ELF-1 (cell line): ENCODE measurements at regions not wholly inside any gene's neighbourhood (a gene's known extent, or its start where the extent isn't known, plus 50 kb on each side); places are given as distances from the start of the nearest gene placed in this dataset.
A peak's percentile ranks its signal among the peaks of the same experiment; 100 is the strongest.

Source experiments
- DNase-seq: peaks from one replicate; pipeline ENCODE4 v3.0.0-alpha.2; 2016; ENCODE audit warnings: low read depth, low spot score

GRCh38 chr2:188848887-188849435 lies 125.2 kb upstream of the COL3A1 start:
- DNase-seq: no peak

DNA sequence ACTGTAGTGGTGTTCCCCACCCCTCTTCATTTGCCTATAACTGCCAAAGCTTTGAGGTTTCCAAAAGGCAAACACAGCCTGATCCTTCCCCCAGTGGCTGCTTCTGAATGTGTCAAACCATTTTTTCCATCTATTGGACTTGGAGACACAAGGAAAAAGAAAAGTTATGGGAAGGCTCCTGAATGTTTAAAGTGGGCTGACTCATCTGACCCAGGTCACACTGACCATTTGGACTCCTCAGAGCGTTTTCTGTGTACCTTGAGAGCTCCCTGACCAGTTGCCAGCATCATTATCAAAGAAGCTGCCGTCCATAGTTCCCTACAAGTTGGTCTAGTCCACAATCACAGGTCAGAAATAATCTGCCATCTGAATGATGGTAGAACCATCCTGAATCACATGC lies 123.4 kb upstream of the COL3A1 start:
- DNase-seq: no peak

DNA sequence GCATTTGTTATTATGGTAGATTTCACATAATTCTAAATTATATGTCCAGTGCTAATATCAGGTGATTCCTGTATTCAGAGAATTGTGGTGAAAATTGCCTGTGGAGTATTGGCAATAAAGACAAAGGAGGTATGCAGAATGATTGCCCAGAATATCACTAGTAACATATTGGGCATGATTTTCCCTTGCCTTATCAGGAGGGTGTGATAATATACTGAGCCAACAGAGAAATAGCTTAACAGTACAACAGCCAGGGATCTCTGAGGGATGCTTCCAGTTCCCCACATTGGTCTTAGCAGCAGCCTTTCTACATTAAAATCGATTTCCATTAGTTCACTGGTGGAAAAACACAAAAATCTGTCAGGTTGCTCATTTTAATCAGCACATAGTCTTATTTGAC lies 122.9 kb upstream of the COL3A1 start:
- DNase-seq: no peak

DNA sequence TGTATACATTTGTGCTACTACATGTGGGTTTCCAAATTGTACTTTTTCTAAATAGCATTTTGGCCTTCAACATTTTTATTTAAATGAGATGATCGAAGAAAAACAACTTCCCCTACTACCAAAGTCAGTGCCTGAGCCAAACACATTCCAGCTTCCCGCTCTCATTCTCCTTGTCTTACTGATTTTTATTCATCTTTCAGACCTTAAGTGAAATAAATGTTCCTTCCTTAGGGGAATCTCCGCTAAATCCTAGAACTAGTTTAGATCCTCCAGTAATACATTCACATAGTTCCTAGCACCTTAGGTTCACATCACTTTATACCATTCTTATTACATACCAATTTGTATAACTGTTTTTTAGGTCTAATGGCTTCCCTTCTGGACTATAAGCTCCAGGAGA lies 122.3 kb upstream of the COL3A1 start:
- DNase-seq: no peak

GRCh38 chr2:188852772-188853171 lies 121.4 kb upstream of the COL3A1 start:
- no peak for DNase-seq

- no peak for DNase-seq
These were observed 120.9 kb upstream of the COL3A1 start for GRCh38 chr2:188853307-188853706.

- no peak for DNase-seq
These were observed 108.5 kb upstream of the COL3A1 start for GRCh38 chr2:188865681-188866080.

- DNase-seq: peak; percentile 57
These were observed 104.6 kb upstream of the COL3A1 start for GRCh38 chr2:188869550-188869949.

DNA sequence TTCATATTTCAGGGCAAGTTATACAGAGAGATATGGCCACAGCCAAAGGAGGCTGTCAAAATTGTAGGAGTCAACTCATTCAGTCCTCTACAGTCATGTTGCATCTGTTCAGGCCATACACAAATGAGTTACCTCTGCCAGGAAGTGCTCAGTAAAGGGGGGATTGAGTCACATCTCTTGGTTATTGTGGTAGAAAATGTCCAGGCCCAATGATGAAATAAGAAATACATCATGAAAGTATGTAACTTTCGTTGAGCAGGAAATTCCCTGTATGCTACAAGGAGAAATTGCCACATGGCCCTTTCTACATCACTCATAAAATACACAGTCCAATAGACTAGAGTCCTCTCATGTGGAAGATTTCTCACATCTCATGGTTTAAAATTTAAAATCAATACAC lies 103.9 kb upstream of the COL3A1 start:
- no peak for DNase-seq

GRCh38 chr2:188875104-188875503 lies 99.1 kb upstream of the COL3A1 start:
- no peak for DNase-seq

- DNase-seq: no peak
These were observed 95.5 kb upstream of the COL3A1 start for GRCh38 chr2:188878716-188879115.

DNA sequence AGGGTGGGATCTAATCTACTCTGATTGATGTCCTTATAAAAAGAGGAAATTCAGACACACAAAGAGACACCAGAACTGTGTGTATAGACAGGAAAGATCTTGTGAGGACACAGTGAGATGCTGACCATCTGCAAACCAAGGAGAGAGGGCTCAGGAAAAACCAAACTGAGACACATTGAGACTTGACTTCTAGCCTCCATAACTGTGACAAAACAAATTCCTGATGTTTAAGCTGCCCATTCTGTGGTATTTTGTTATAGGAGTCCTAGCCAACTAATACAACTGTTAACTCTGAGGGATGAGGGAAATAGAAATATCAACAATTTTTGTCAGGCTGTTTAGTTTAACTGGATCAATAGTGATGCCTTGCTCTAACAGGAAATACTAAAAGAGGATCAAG lies 93.4 kb upstream of the COL3A1 start:
- no peak for DNase-seq

DNA sequence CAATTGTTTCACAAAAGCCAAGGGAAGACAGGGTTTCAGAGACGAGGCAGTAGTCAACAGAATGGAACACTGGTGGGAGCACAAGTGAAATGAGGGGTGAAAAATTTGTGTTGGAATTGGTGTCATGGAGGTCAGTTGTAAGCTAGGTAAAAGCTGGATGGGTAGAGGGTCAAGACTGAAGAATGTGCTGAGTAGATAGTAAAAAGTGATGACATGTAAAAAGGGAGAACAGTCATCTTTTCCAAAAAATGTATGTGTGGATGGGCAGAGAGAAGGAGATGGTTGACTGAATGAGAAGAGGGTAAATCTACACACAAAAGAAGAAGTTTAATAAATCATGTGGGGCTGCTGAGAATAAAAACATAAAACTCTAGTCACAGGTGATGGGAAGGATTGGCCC lies 92.7 kb upstream of the COL3A1 start:
- DNase-seq: no peak

DNA sequence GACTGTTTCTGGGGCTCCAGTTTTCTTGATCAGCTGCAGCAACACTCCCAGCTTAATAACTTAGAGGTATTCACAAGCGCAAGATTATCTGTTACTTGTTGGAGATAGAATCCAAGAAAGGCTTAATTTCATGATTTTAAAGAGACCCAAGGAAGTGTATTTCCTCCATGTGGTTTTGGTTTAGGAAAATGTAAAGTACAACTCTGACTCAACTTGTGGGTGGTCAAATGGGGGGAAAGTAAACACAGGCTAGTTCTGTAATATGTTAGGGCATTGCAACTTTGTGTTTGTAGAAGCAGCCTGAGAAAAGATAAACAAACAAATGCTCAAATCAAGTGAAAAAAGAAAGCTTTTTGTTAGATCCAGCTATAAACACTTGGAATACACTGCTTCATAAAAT lies 90.1 kb upstream of the COL3A1 start:
- no peak for DNase-seq

GRCh38 chr2:188884517-188884916 lies 89.7 kb upstream of the COL3A1 start:
- DNase-seq: no peak

- DNase-seq: no peak
These were observed 85.0 kb upstream of the COL3A1 start for GRCh38 chr2:188889187-188889586.

DNA sequence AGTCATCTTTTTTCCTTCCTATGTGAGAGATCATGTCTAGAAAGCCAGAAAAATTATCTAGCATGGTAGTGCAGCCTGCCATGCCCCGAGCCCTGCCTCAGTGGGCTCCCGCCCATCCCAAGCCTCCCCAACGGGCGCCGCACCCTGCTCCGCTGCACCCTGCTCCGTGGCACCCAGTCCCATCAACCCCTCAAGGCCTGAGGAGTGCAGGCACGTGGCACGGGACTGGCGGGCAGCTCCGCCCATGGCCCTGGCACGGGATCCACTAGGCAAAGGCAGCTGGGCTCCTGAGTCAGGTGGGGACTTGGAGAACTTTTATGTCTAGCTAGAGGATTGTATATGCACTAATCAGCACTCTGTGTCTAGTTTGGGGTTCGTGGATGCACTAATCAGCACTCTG lies 83.4 kb upstream of the COL3A1 start:
- DNase-seq: no peak

GRCh38 chr2:188892636-188893035 lies 81.5 kb upstream of the COL3A1 start:
- no peak for DNase-seq

DNA sequence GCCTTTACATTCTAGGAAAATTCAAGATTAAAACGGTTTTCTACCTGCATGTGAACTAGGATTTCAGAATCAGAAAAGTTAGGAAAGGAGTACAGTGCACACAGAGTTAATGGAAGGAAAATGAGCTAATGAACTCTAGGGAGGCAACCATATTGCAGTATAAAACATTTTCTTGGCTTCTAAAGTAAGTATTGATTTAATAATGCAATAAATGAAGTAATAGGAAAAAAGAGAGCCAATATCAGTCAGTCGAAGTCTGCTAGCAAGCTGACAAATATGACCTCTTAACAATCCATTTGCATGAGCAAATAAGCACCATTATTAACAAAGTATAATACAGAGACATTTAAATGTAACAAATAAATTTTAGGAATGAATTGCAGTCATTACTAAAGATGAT lies 80.2 kb upstream of the COL3A1 start:
- DNase-seq: no peak

GRCh38 chr2:188894979-188895378 lies 79.2 kb upstream of the COL3A1 start:
- DNase-seq: no peak

DNA sequence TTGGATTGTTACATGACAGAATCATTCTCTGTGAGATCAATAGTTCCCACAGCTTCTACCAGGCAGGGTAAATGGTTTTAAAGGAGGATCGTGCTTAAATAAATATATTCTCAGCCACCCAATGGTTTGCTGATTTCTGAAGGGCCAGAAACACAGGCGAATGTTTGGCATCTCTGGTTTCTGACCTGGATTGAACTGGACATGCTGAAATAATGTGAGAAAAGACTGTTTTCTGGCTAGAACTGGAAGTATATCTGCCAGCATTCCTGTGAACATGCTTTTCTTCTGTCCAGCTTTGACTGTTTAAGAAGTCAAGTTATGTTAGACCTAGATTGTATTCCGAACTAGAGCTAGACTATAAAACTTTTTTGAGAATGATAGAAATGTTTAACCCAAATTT lies 77.1 kb upstream of the COL3A1 start:
- no peak for DNase-seq

DNA sequence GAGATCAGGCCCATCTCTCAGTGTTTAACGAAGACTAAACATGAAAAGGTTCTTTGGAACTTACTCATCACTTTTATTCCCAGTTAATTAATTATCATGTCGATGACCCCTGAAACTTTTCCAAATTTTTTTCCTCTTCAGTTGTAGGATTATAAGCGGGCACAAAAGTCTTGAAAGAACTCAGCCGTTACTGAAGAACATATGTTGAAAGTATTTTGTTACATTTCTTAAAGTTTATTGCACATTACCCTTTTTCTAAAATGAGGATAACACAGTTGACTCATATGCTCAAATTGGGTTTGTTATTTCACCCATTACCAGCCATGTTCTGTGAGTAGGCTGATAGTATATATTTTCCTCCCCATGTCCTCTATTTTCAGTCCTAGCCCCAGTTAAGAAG lies 75.9 kb upstream of the COL3A1 start:
- no peak for DNase-seq

GRCh38 chr2:188902901-188903491 lies 71.2 kb upstream of the COL3A1 start:
- peak; percentile 10 for DNase-seq

DNA sequence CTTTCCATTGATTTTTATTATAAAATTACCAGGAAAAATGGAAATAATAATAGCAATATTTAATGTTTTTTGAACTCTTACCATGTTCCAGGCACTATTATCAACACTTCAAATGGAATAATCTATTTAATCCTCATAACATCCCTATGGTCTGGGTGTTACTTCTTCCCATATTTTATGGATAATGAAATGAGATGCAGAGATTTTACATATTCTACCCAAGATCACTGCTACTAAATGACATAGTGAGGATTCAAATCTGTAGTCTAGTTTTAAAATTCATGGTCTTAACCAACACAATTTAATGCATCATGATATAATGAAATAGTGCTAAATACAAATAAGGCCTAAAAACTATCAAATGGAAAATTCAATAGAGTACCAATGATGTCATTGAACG lies 70.4 kb upstream of the COL3A1 start:
- DNase-seq: no peak
